Epithelial cell of proximal tubule (primary cell): ENCODE measurements at regions not wholly inside any gene's neighbourhood (a gene's known extent, or its start where the extent isn't known, plus 50 kb on each side); places are given as distances from the start of the nearest gene placed in this dataset.

Experiments
- DNase-seq: peaks from one replicate; pipeline ENCODE4 v3.0.0-alpha.2; 2011; ENCODE audit warnings: low read depth
- H3K4me3 ChIP-seq: 2 replicates; pipeline ENCODE4 v1.5.1; 2011; ENCODE audit warnings: low read depth, mild to moderate bottlenecking, low read length
- TF ChIP-seq, protein P1 (sequence below): conservative IDR thresholded peaks from 2 replicates; pipeline ENCODE4 v1.5.1; 2012; ENCODE audit warnings: low read depth, mild to moderate bottlenecking, low read length

DNA sequence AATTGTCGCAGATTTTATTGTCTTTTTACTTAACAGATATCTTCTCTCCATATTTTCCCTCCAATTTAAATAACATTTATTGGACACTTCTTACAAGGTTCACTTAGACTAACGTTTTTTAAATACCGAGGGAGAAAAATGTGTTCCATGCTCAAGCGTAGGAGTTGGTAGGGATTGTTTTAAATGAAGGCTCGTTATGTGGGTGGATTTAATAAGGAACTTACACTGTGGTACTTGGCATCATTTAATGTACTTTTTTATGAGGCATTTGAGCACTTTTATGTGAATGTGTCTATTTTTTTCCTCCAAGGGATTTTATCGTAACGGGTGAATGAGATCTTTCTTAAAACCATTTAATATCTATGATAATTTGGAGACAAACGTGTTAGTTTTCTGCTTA, 125.0 kb upstream of the MTHFD1L start:
- DNase-seq = no peak
- TF ChIP-seq, protein P1, sequence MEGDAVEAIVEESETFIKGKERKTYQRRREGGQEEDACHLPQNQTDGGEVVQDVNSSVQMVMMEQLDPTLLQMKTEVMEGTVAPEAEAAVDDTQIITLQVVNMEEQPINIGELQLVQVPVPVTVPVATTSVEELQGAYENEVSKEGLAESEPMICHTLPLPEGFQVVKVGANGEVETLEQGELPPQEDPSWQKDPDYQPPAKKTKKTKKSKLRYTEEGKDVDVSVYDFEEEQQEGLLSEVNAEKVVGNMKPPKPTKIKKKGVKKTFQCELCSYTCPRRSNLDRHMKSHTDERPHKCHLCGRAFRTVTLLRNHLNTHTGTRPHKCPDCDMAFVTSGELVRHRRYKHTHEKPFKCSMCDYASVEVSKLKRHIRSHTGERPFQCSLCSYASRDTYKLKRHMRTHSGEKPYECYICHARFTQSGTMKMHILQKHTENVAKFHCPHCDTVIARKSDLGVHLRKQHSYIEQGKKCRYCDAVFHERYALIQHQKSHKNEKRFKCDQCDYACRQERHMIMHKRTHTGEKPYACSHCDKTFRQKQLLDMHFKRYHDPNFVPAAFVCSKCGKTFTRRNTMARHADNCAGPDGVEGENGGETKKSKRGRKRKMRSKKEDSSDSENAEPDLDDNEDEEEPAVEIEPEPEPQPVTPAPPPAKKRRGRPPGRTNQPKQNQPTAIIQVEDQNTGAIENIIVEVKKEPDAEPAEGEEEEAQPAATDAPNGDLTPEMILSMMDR = no peak
- no peak overlapping the region for H3K4me3 ChIP-seq

DNA sequence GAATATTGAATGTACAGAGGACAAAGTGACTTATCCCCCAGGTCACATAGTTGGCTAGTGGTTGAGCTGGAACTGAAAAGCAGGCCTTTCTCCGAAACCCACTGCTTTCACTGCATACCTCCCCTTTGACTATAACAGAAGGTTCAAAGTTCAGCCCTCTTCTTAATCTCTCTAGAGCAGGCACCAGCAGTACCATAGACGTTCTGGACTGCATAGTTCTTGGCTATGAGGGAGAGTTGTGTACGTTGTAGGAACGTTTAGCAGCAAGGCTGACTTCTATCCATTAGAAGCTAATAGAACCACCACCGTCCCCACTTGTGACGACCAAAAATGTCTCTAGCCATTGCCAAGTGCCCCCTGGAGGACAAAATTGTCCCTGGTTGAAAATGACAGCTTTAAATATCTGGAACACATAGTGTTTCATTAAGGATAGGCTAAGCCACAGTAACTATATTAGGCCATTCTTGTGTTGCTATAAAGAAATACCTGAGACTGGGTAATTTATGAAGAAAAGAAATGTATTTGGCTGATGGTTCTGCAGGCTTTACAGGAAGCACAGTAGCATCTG, 123.8 kb upstream of the MTHFD1L start:
- no peak overlapping the region for H3K4me3 ChIP-seq
- no peak for DNase-seq
- TF ChIP-seq, protein P1 = peak; percentile 61

DNA sequence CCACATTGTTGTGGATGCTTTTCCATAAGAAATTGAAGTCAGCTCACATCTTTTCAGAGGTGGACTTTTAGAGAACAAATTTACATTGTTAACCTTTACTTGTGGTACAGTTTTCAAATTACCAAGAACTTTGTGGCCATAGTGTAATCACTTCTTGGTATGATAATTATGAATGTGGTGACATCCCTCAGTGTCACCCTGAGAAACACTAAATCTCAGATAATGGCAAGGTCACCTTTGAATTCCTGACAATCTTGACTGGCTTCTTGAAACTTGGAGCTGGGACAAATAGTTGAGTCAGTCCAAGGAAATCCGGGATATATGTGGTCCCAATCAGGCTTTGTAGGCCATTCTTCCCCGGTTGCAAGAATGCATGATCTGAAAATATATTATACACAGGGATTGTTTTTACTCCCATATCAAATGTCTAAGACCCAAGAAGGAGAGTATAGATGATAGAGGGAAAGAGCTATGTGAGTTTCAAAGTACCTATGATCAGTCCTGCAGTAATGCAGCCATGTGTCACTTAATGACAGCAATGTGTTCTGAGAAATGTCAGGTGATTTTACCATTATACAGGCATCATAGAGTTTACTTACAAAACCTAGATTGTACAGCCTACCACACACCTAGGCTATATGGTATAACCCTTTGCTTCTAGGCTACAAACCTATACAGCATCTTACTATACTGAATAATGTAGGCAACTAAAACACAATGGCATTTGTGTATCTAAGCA, 120.8 kb upstream of the MTHFD1L start:
- no peak overlapping the region for H3K4me3 ChIP-seq
- TF ChIP-seq, protein P1 = no peak
- DNase-seq = no peak

DNA sequence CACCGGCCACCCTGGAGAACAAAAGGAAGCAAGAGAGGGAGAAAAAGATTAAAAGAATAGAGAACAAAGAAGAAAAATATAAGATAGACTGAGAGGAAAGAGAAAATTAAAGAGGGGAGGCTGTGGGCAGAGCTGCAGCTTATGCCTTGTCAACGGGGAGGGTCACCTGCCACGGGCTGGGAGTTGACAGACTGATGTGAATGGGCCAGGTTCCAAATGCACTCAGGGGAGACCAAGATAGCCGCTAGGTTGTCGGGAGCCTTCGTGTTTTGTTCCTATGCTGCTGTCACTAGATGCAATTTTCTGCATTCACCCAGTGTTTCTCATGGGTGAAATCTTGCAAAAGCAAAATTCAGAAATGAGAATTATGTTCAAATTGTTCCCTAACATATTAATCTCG, 119.6 kb upstream of the MTHFD1L start:
- DNase-seq = no peak
- H3K4me3 ChIP-seq = no peak overlapping the region
- TF ChIP-seq, protein P1 = no peak

DNA sequence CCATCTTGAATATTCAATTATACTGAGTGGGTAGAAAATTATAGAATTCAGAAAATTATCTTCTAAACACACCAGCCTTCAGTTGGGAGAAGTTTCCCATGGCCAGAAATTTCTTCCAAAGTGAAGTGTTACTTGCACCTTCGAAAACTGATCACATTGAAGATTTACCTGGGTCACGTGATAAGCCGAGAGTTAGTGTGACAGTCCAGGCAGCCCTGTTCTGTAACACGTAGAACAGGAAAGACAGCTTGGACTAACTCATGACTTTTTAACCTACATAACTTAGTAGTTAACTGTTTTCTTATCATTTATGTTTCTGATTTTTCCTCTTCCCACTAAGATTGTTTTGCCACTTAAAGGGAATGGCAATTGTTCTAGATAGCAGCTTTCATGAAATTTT, 118.3 kb upstream of the MTHFD1L start:
- DNase-seq = no peak
- TF ChIP-seq, protein P1 = no peak

DNA sequence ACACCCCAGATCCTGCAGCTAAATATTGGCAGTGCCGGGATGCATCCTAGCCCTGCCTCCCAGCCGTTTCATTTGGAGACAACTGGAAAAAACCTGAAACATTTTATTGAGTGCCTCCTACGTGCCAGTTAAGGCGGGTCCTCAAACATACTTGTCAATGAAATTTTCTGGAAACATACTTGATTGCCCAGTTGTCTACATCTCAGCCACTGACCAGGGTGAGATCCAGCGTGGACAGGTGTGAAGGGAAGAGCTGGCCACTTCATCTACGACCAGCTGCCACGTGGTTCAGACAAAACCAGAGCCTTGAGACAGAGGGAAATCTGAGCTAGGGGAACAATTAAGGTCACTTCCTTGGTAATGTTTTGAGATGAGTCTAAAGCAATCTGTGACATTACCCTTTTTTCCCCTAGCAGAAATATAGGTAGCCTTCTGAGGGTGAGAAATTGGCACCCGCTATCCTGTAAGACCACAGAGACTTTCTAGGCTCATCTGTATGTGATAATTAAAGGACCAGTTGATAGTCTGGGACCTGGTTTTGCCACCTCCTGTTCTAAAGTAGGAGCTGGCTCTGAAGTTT, 116.3 kb upstream of the MTHFD1L start:
- TF ChIP-seq, protein P1 = no peak
- no peak for DNase-seq
- no peak overlapping the region for H3K4me3 ChIP-seq

More for the DNA sequence above, 118.3 kb upstream of the MTHFD1L start:
- no peak overlapping the region for H3K4me3 ChIP-seq
